ENCODE measurements at regions not wholly inside any gene's neighbourhood (a gene's known extent, or its start where the extent isn't known, plus 50 kb on each side); places are given as distances from the start of the nearest gene placed in this dataset.

GRCh38 chr5:163619951-163620350 is 114.5 kb downstream of the MAT2B start:
- DNase-seq (ENCODE audit: extremely low read depth in 1 of 2, low read depth in 1 of 2), result no peak

GRCh38 chr5:163622799-163623198 is 117.4 kb downstream of the MAT2B start:
- no peak for DNase-seq (ENCODE audit: extremely low read depth in 1 of 2, low read depth in 1 of 2)

DNA sequence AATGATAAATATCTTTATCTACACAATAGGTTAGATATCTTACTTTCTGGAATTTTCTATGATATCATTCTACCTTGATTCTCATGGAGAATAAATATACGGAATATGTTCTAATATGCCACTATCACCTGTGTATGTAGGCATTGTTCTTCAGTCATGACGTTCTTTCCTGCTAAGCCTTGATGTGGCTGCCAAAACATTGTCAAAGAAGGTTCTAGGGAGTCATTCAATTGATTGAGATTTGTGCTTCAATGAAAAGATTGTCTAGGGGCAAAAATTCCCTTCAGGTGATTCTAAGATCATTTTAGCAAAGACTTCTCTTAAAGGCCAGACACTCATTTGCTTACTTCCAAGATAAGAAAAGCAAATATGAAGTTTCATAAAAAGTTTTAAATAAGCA is 118.1 kb downstream of the MAT2B start:
- DNase-seq (ENCODE audit: extremely low read depth in 1 of 2, low read depth in 1 of 2), result no peak

GRCh38 chr5:163623986-163624385 is 118.6 kb downstream of the MAT2B start:
- DNase-seq (ENCODE audit: extremely low read depth in 1 of 2, low read depth in 1 of 2), result no peak

DNA sequence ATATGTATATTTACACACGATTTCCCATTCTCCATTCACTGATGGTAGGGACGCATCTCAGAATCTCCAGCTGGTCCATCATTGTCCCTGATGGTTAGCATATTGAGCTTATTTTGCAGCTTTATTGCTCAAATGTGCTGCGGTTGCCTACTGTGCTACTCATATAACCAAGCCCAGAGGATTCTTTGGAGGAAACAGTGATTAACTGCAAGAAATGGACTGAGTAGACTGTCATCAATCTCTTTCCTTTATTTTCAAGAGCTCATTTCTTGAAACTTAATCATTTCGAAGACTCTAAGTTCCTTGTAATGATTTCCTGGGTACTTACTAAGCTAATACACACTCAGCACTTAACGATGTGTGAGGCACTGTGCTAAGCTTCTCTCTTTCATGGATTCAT is 119.0 kb downstream of the MAT2B start:
- DNase-seq (ENCODE audit: extremely low read depth in 1 of 2, low read depth in 1 of 2), result no peak

DNA sequence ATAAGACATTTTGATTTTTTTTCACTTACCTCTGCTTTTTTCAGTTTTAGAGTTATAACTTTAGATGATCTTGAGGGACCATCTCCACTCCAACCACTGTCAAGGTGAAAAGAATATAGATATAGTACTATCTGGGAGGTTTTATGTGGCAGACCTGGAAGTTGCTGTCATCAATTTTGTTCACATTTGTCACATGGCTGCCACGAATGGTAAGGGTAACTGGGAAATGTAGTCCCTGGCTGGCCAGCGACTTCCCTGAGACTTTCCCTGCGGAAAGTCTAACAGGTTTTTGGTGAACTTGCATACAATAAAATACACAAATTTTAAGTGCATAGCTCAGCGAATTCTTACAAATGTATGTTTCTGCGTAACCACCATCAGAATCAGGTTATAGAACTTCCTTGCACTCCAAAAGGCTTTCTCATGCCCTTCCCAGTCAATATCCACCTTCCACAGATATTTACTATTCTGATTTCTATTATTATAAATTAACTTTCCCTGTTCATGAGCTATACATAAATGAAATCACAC is 121.5 kb downstream of the MAT2B start:
- no peak for DNase-seq (ENCODE audit: extremely low read depth in 1 of 2, low read depth in 1 of 2)

DNA sequence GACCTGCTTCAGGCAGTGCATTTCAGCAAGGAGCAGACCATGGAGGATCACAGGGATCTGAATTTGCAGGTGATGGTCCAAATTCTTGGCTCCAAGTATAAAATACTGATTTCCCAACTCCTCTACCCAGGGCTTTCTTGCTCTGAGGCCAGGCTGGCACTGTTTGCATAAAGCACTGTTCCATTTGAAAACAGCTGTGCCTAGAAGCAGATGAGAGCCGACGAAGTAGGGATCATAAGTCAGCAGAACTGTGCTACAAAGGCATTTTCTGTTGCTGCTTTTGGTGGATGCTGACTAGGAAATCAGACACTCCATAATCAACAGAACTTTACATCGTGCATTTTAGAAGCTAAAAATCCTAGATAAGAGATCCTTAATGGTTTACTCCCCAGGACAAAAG is 126.4 kb downstream of the MAT2B start:
- DNase-seq (ENCODE audit: extremely low read depth in 1 of 2, low read depth in 1 of 2), result no peak

DNA sequence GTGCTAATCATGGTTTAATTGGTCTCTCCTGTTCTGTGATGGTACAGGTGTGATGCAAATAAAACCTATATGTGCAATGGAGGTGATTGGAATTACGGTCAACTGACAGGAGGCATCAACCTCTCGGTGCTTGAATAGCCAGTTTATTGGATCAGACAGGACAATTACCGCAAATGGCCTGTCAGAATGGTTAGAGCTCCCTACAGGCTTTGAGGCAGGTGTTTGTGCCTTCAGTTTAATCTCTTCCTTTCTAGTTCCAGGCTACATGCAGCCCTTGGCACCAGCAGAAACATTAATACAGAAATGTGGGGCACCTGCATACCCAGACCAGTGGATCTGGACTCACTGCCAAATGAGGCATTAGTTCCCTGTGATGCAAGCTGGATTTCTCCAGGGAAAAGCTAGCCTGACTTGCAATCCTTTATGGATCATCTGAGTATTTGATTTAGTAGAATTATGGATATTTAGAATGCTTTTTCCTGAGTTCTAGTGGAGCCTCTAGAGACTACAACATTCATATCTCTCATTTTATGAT is 128.6 kb downstream of the MAT2B start:
- no peak for DNase-seq (ENCODE audit: extremely low read depth in 1 of 2, low read depth in 1 of 2)

DNA sequence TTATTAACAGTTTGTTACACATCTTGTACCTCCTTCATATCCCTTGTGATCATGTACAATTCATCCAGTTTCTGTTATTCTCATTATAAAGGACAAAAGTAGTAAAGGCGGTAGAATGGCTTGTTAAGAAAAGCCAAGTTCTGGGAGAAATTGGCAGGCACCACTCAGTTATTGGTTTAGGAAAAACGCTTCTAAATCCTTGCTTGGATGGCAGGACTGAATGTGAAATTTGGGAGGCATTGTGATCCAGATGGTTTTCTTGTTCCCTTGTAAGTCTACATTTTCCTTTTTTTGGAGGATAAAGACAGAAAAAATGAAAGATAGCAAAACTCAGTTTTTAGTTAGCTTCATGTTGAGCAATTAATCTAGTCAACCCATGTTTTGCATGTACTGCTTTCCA is 130.2 kb downstream of the MAT2B start:
- no peak for DNase-seq (ENCODE audit: extremely low read depth in 1 of 2, low read depth in 1 of 2)

GRCh38 chr5:163642904-163643303 is 137.5 kb downstream of the MAT2B start:
- DNase-seq (ENCODE audit: extremely low read depth in 1 of 2, low read depth in 1 of 2), result no peak

DNA sequence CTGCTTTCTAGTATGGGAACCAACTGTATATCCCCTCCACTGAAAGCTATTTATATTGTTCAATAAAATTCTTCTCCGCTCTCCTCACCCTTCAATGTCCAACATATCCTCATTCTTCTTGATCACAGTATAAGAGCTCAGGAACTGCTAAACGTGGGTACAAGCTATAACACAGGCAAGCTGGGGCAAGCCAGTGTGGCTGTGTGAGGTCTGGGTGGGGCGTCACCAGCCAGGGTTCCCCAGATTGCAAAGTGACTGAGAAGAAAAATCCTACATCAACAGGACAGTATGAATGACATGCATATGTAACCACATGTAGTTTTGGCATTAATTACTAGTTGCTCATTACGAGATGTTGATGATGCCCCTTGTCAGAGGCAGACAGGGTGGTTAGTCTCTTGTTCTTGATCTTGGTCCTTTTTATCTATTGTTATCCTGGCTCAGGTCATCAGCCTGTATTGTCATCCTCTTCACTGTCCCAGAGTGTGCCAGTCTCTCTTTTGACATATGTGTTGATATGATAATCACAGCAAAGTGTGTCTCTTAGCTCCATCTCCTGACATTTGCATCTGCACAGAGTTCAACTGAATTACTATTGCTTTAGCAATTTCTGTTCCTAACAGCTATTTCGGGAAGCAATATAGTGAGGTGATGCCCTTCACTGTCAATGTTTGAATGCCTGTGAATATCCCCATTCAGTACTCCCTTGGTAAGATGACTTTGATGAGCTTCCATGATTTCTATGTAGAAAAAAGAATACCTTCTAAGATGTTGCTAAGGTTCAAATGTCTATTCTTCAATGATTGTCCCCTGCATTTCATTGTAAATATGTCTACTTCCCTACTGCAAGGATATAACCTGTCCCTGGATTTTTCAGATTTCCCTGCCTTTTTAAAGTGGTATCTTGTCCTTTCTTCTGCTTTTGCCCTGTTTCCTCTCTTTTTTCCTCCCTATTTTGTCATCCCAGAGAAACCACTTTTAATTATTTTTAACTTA is 140.3 kb downstream of the MAT2B start:
- no peak for DNase-seq (ENCODE audit: extremely low read depth in 1 of 2, low read depth in 1 of 2)

GRCh38 chr5:163649514-163649913 is 144.1 kb downstream of the MAT2B start:
- DNase-seq (ENCODE audit: extremely low read depth in 1 of 2, low read depth in 1 of 2), result no peak

DNA sequence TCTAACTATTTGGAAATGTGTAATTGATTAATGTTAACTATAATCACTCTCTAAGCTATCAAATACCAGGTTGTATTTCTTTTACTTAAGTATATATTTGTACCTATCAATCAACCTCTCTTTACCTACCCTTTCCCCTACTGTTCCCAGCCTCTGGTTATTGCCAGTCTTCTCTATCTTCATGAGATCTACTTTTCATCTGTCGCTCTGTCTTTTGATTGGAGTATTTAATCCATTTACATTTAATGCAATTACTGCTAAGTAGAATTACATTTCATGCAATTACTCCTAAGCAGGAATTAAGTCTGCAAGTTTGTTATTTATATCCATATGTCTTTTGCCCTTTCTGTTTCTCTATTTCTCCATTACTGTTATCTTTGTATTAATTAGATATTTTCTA is 148.1 kb downstream of the MAT2B start:
- DNase-seq (ENCODE audit: extremely low read depth in 1 of 2, low read depth in 1 of 2), result no peak

GRCh38 chr5:163658702-163659567 is 153.5 kb downstream of the MAT2B start:
- DNase-seq (ENCODE audit: extremely low read depth in 1 of 2, low read depth in 1 of 2), result no peak

GRCh38 chr5:163659568-163659902 is 154.1 kb downstream of the MAT2B start:
- DNase-seq (ENCODE audit: extremely low read depth in 1 of 2, low read depth in 1 of 2), result no peak

DNA sequence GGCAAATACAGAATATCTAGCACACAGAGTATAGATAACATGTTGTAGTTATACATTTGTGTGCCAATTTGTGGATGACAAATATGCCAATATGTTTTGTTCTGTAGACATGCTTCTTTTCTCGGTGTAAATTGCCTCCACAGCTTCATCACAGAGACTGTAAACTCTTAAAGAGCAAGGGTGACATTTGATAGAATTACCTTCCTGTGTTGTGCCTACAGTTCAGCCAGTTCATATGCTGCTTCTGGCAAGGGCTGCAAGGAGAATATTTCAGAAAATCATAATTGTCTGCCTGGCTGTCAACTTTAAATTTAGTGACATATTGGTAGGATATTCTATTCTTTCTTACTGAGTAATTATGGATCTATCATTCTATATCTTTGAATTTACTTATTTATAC is 155.1 kb downstream of the MAT2B start:
- DNase-seq (ENCODE audit: extremely low read depth in 1 of 2, low read depth in 1 of 2), result no peak

- DNase-seq (ENCODE audit: extremely low read depth in 1 of 2, low read depth in 1 of 2), result no peak
Observed at GRCh38 chr5:163661360-163661759, 155.9 kb downstream of the MAT2B start.

GRCh38 chr5:163670036-163670435 is 164.6 kb downstream of the MAT2B start:
- DNase-seq (ENCODE audit: extremely low read depth in 1 of 2, low read depth in 1 of 2), result no peak

DNA sequence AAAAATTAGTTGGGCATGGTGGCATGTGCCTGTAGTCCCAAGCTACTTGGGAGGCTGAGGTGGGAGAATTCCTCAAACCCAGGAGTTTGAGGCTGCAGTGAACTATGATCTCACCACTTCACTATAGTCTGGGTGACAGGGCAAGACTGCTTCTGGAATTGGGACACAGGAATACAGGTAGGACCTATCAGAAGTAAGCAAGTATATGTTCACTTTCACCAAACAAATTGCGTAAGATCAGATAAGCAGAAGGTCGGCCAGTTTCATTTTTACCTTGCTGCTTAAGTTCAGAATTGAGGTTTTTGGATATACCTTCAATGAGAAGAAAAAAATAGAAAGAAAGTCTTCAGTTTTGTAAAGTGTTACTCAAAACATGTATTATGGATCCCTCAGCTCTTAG is 171.7 kb downstream of the MAT2B start:
- DNase-seq (ENCODE audit: extremely low read depth in 1 of 2, low read depth in 1 of 2), result no peak

DNA sequence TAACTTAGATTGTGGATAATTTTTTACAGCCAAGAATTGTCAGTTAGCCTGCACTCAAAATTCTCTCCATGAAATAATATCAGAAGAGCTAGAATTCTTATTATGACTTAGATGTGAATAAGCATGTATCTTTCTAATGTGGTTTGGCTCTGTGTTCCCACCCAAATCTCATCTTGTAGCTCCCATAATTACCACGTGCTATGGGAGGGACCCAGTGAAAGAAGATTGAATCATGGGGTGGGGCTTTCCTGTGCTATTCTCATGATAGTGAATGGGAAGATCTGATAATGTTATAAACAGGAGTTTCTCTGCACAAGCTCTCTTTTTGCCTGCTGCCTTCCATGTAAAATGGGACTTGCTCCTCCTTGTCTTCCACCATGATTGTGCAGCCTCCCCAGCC is 176.8 kb downstream of the MAT2B start:
- DNase-seq (ENCODE audit: extremely low read depth in 1 of 2, low read depth in 1 of 2), result no peak

GRCh38 chr5:163687414-163687813 is 182.0 kb downstream of the MAT2B start:
- no peak for DNase-seq (ENCODE audit: extremely low read depth in 1 of 2, low read depth in 1 of 2)
